ENCODE measurements at regions not wholly inside any gene's neighbourhood (a gene's known extent, or its start where the extent isn't known, plus 50 kb on each side); places are given as distances from the start of the nearest gene placed in this dataset.
"Not testable (repeated sequence)": the region's sequence is repeated elsewhere in the genome, so short reads cannot be mapped to it uniquely, and the experiment has no call there.

GRCh38 chr20:57995381-57995977, 233.0 kb downstream of the ANKRD60 start:
- no peak for DNase-seq

GRCh38 chr20:57993716-57994431, 234.6 kb downstream of the ANKRD60 start:
- DNase-seq: no peak

- no peak for DNase-seq
Observed at GRCh38 chr20:57991211-57991881, 237.1 kb downstream of the ANKRD60 start.

- DNase-seq: no peak
Observed at GRCh38 chr20:57990396-57990987, 238.0 kb downstream of the ANKRD60 start.

DNA sequence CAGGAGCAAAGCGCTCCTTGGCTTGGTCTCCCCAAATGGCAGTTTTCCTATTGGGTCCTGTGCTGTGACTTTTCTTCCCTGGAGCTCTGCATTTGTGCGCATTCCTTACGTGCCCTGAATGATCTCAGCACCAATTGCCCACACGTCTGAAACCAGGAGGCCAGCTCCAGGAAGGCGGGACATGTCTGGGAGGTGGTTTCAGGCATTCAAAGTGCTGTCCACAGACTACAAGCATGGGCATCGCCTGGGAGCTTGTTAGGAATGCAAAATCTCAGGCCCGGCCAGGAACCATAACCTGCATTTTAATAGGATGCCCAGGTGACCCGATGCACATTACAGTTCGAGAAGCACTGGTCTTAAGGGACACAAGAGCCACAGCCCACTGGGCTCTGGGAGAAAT, 239.6 kb downstream of the ANKRD60 start:
- no peak for DNase-seq

DNA sequence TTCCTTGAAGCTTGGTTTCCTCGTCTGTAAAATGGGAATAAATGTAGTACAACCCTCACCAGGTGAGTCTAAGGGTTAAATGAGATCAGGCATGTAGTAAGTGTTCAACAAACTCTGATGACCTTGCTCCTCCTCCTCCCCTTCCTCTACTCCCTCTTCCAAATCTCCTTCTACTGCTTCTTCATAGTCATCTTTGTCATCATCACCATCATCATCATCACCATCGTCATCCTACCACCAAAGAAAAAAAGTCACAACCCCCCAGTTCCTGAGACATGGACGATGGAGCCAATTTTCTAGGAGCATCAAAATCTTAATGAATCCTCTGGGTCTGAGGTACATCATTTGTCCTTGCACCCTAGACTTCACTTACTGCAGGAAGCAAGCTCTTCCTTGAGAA, 240.0 kb downstream of the ANKRD60 start:
- no peak for DNase-seq

DNA sequence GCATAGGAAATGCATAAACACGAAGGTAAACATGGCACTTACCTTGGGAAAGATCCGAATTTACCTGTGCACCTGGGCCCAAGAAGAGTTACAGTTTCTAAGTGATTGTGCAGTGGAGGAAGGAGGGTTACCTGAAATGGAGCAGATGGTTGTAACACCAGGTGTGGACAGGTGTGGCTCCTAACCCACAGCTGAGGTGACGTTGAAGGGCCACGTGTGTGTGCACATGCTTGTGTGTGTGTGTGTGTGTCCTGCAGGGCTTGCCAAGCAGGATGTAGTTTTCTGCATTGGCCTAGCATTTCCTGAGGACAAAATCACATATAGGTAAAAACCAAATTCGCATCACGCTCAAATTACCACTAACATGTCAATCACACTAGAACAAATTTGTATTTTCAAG, 240.8 kb downstream of the ANKRD60 start:
- DNase-seq: no peak

GRCh38 chr20:57986666-57987065, 241.8 kb downstream of the ANKRD60 start:
- no peak for DNase-seq

DNA sequence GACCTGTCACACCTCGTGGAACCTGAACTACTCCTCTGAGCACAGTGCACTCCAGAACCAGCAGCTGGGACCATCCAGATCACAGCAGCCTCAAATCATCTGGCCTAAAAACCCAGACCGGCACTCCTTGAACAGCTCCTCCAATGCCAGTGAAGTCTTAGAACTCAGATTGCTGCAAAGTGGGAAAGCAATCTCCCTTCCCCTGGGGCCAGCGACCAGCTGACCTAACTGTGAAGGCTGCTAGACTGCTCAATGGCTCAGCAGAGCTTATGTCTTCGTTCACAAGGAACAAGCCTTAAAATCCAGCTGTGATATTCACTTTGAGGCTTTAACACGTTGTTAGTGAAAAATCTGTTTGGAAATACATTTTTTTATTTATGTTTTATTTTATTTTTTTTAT, 243.2 kb downstream of the ANKRD60 start:
- no peak for DNase-seq

DNA sequence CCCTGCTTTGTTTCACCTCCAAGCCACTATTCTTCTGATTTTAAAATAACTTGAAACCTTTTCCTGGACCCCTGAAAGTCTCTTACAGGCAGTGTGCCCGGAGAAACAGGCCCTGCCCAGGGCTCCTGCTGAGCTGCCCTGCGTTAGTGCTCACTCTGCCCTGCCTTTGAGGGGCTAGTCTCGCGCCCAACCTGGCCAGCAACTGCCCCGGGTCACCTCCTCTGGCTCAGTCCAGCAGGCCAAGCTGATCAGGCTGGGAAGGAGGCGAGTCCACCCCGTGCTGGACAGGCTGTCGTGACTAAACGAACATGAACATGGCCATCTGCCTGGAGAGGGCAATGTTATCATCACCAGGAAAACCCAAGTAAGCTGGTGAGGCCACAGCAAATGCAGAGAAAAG, 245.4 kb downstream of the ANKRD60 start:
- DNase-seq: no peak

GRCh38 chr20:57980506-57980905, 247.9 kb downstream of the ANKRD60 start:
- no peak for DNase-seq

DNA sequence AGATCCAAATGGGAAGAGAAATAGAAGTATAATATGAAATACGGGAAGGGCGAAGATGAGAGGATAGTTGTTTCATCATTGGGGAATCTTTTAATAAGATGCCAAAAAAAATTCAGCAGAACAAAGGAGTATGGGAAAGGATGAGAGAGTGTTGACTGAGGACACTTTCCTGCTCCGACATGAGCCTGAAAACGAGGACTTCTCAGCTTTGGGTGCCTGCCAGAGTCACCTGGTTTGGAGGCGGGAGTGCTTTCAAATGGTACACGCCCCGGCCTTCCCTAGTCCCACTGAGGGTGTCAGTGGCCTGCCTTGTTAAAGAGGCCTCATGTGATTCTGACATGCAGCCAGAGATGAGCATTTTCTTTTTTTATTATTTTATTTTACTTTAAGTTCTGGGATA, 250.9 kb downstream of the ANKRD60 start:
- DNase-seq: no peak

GRCh38 chr20:57977141-57977540, 251.3 kb downstream of the ANKRD60 start:
- no peak for DNase-seq

DNA sequence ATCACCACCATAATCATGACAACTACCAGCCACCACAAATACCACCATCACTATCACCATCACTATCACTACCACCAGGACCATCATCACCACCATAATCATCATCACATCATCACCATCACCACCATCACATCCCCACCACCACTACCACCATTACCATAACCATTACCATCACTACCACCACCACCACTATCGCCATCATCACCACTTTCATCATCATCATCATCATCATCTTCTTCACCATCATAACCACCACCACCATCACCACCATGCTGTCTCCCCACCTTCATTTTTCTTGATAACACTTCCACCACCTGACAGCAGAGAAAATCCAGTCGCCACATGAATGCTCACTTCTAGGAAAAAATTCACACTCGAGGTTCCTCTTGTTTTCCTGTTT, 253.6 kb downstream of the ANKRD60 start:
- DNase-seq: no peak

DNA sequence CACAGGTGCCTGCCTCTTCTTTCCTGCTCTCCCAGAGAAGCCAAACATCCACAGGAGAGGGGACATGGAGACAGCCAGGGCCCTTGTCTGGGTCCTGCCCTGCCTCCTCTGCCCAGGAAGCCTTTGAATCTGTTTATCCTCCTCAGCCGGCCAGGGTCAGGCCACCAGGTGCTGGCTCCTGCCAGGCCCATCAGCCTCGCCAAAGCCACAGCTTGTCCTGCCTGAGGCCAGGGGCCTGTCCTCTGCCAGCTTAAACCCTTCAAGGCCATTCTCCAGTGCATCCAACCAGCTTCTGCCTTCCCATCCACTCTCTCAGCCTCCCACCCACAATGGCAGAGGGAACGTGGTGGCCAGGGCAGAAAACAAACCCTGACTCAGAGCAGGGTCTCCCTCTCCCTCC, 254.6 kb downstream of the ANKRD60 start:
- DNase-seq: no peak

DNA sequence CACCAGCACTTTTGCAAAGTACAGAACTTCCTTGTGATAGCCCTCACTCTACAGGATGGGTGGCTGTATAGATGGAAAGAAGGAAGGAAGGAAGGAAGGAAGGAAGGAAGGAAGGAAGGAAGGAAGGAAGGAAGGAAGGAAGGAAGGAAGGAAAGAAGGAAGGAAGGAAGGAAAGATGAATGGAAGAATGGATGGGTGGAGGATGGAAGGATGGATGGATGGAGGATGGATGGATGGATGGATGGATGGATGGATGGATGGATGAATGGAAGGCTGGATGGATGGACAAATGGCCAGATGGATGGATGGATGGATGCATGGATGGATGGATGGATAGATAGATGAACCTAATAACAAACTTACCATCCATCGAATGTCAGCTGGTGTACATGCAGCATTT, 256.9 kb downstream of the ANKRD60 start:
- DNase-seq: not testable (repeated sequence)

DNA sequence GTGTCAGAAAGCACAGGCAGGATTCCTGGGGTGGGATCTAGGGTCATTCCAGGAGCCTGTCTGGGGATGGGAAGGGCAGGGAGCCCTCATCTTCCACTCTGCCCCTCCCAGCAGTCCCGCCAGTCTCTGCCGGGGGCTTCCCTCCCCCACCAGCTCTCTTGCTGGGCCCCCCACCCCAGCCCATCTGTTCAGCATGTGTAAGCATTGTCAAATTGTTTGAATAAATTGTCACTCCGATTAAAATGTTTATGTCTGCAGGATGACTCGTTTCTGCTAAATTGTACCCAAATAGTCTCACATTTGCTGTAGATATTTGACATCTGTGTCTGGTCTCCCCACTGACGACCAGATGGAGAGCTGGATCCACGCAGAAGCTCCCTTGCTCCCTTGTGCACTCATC, 257.6 kb downstream of the ANKRD60 start:
- DNase-seq: no peak

DNA sequence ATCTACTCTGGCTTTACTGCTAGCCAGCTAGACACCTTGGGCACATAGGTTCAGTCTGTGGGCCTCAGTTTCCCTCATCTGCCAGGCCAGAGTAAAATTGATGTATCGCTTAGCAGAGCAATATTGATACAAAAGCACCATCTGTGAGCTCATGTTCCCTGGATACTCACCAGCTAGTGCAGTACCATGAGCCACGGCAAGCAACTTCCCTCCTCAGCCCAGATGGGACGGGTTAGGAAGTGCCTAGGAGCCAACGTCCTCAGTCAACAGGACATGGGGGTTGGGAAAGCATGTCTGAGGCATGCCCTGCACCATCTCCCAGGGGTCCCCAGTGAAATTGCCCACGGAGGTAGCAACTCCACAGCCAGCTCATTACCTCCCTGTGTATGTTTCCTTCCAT, 258.3 kb downstream of the ANKRD60 start:
- no peak for DNase-seq

DNA sequence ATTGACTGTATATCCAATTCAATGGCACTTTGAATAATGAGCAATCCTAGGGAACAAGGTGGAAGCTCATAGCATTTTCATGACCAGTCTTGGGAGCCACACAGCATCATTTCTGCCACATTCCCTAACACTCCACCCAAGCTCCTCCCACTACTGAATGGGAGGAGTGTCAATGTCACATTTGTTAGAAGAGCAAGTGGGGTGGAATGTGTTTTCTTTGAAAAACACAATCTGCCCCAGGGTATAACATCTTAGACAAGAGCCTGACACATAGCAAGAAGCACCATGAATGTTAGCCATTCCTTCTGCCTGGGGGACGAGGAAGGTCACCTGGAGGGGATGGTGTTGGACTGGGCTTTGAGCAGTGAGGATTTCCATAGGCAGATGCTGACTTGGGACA, 258.3 kb upstream of the PMEPA1 start:
- no peak for DNase-seq

DNA sequence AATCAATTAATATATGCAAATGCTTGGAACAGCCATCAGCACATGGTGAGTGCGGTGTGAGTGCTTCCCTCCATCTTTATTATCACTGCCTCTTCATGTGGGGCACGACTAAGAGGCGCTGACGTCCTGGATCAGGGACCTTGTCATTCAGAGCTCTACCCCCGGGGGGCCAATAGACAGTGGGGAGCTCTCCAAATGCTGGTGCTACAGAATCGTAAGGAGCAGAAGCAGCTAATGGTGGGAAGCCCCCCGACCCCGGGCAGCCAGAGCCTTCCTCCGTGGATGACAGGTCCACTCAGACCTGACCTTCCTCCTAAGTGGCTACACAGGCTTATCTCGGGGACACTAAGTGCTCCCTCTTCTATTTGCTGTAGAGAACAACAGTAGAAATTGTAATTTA, 257.5 kb upstream of the PMEPA1 start:
- DNase-seq: no peak

DNA sequence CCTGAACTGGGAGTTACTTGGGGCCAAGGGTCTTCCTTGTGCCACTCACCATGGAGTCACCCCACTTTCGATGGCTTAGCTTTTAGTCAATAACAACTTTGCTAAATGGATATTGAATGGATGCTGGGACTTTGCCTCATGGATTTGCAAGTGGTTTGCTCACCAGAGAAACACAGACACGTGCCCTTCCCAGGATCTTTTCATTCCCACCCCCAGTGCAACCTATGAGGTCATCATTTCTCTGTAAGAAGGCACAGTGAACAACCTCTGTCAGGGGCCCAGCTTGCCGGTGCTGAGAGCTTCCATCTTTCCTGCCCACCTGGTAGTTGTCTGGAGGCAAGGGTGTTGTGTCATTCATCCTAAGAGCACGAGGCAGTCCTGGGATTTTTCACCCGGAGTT, 256.8 kb upstream of the PMEPA1 start:
- no peak for DNase-seq

DNA sequence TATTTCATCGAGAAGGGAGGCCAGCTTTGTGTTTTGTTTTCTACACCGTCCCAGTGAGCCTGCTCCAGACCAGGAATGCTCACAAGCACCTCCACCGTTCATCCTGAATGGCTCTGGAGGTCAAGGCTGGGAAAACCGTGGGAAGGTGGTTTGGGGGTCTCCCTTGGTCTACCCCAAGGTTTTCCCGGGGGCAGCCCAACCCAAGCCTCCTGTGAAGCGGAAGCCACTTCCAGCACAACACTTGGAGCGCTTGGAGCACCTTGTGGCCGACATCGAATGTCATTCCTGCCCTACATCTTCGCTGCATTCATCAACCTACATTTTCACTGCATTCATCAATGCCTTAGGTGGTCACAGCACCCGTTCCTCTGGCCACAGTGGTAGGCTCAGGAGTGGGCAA, 255.6 kb upstream of the PMEPA1 start:
- no peak for DNase-seq

DNA sequence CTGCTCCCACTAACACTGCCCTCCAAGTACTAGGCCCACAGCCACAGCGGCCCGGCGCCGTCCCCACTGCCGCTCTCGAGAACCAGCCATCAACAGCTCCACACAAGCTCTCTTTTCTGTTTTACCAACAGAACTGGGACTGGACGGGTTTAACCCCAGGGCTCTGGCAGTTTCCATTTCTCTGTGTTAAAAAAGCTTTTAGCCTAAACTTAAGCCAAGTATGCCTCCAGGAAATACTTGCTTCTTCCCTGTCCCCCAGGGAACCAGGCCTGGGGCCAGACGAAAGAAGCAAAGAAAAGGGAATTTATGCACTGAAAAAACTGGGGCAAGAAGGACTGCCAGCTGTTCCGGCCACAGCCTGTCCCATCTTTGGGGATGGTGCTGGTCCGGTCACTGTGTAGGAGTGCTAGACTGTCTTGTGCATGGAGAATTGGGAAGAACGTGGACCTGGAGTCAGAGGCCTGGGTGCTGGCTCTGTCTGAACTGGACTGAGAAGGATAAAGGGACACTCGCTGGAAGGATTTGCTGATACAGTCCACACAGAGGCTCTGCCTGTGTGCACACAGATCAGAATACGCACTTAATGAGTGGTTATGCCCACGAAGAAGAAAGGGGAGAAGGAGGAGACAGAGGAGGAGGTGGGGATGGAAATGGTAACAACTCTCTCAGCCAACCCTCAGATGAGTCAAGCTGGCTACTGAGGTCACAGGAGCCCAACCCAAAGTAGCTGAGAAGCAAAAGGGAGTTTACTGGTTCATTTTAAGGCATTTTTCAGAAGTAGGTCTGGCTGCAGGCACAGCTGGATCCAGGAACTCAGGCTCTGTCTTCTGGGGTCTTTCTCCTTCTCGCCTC, 254.4 kb upstream of the PMEPA1 start:
- no peak for DNase-seq

Data from NCI-H1436 (cell line).